Esophagus (tissue), 2 donors: ENCODE measurements at regions not wholly inside any gene's neighbourhood (a gene's known extent, or its start where the extent isn't known, plus 50 kb on each side); places are given as distances from the start of the nearest gene placed in this dataset.

ENCODE experiments used
- H3K27ac ChIP-seq, 2 donors: one replicate each; pipeline ENCODE4 v1.5.1; 2013; ENCODE audit warnings: low read depth in 2 of 2, mild to moderate bottlenecking in 2 of 2, inconsistent platforms in 1 of 2, low read length in 1 of 2, moderate library complexity in 1 of 2
- H3K27me3 ChIP-seq, 2 donors: one replicate each; pipeline ENCODE4 v1.6.1; 2013; ENCODE audit warnings: low read length in 2 of 2, control low read depth in 1 of 2, mild to moderate bottlenecking in 1 of 2; ENCODE audit not compliant: insufficient read depth in 2 of 2, control insufficient read depth in 1 of 2
- H3K36me3 ChIP-seq, 2 donors: one replicate each; pipeline ENCODE4 v1.6.1; 2013; ENCODE audit warnings: low read length in 1 of 2; ENCODE audit not compliant: control insufficient read depth in 2 of 2, insufficient read depth in 2 of 2
- H3K4me1 ChIP-seq, 2 donors: one replicate each; pipeline ENCODE4 v1.6.1; 2013; ENCODE audit warnings: low read length in 1 of 2; ENCODE audit not compliant: control insufficient read depth in 2 of 2, insufficient read depth in 2 of 2
- H3K4me3 ChIP-seq, 2 donors: one replicate each; pipeline ENCODE4 v1.5.1; 2013; ENCODE audit warnings: low read length in 2 of 2, mild to moderate bottlenecking in 2 of 2, low read depth in 1 of 2, moderate library complexity in 1 of 2
- H3K9me3 ChIP-seq, 2 donors: one replicate each; pipeline ENCODE4 v1.6.1; 2013; ENCODE audit warnings: mild to moderate bottlenecking in 2 of 2, low read depth in 1 of 2, low read length in 1 of 2, moderate library complexity in 1 of 2; ENCODE audit not compliant: control insufficient read depth in 2 of 2, insufficient read depth in 1 of 2
- WGBS, 2 donors: extraction: QIAGEN DNeasy Blood & Tissue Kit; methylation state at CpG; one replicate each; pipeline ENCODE4 v1.1.7; 2013; 5-methylcytosine and 5-hydroxymethylcytosine counted together
- donor health status: healthy with polysubstance abuse.
- donor health status: Bipolar disorder and iron deficiency.

DNA sequence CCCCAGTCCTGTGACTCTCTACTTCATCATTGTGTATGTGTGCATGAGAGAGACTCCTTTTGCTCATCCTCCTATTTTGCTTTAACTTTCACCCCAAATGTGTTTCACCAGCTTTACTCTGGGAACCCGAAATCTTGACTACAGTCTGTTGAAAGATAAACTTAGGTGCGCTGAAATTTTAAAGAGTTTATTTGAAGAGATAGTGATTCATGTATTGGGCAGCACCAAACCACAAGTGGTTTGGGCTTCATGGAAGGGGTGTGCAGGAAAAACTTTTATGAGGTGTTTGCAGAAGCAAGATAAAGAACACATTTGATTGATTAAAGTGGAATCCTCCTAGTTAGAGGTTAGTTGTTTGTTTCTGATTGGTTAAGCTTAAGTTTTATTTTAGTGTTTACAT, 50.8 kb upstream of the RFC3 start:
- no peaks in the 10 kb centered on the region for H3K9me3 ChIP-seq
- H3K4me1 ChIP-seq, result no peaks in the 10 kb centered on the region
- no peak overlapping the region for H3K27ac ChIP-seq
- no peaks in the 10 kb centered on the region for H3K36me3 ChIP-seq
- WGBS, 2 donors, result 94 to 97% methylated on average over 2 of the region's 2 CpGs
- H3K4me3 ChIP-seq, result no peak overlapping the region
- H3K27me3 ChIP-seq, result no peaks in the 10 kb centered on the region
